A172 (cell line): ENCODE measurements at regions not wholly inside any gene's neighbourhood (a gene's known extent, or its start where the extent isn't known, plus 50 kb on each side); places are given as distances from the start of the nearest gene placed in this dataset.

Source experiments
- DNase-seq: peaks from one replicate; pipeline ENCODE4 v3.0.0-alpha.2; 2015; ENCODE audit warnings: low spot score

DNA sequence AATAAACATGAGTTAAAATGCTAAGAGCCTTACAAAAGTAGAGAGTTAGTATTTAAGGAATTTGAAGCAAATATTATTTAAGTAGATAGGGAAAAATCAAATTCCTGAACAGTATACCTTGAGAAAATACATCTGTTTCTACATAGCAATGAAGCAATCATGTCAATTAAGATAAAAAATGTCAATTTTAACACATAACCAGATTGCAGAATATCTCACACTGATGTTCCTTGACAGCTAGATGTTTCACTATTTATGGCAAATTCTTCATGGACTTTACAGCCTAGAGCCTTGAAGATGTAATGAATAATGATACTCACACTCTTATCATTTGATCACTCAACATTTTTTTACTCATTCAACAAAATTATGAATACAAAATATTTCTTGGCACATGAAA is 708.2 kb upstream of the PTPRD start:
- DNase-seq: no peak

DNA sequence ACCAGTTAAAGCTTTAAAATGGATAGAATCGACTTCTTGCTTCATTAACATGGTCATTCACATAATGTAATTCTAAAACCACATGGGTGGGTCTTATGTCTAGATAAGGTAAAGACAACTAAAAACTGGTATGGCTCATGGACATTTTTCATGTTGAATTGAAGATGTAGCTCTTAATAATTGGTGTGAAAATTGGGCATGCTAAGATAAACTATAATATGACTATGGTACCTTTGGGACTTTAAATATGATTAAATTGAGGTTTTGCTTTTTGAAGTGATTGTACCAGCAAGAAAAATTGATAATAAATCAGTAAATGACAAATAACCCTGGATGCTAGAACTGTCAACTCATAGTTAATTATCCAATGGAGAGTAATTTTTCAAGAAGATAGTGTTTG is 710.7 kb upstream of the PTPRD start:
- DNase-seq: no peak

DNA sequence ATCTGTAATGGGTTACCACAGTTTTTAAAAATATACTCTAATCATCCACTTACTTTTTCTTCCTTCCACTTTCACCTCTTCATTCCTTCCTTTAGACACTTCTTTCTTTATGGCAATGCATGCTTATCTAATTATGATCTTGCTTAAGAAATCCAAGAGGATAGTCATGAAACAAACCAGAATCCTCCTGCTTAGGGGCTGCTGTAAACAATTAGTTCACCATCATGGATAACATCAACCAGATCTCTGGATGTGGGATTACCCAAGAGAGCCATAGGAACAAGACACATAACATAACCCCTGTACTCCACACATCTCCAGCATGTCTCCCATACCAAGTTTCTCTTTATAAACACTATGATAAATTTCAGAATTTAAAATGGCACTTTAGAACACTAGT is 713.4 kb upstream of the PTPRD start:
- no peak for DNase-seq

DNA sequence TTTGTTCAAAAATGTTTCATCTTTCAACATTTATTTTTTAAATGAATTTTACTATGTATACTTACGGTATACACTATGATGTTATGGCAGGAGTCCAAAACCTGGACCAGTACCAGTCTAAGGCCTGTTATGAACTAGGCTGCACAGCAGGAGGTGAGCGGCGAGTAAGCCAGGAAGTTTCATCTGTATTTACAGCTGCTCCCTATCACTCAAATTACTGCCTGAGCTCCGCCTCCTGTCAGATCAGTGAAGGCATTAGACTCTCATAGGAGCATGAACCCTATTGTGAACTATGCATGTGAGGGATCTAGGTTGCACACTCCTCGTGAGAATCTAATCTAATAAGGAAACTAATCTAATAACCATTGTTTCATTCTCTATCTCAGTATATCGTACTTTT is 715.5 kb upstream of the PTPRD start:
- DNase-seq: no peak

DNA sequence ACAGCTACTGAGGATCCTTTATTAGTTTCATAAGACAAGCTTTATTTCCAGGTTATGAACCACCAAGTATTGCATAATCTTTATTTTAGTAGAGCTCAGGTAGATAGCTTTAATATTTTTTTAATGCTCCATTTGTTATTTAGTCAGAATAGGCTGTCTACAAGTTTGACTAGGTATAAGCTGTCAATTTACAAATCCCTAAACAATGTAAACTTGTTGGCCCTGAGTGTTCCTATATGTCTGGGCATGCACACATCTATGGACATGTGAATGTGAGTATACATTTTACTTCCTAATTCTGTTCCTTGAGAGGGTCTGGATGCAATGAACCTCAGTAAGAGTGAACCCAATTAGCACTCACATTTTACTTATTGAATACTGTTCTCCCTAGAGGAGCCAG is 722.2 kb upstream of the PTPRD start:
- DNase-seq: no peak

DNA sequence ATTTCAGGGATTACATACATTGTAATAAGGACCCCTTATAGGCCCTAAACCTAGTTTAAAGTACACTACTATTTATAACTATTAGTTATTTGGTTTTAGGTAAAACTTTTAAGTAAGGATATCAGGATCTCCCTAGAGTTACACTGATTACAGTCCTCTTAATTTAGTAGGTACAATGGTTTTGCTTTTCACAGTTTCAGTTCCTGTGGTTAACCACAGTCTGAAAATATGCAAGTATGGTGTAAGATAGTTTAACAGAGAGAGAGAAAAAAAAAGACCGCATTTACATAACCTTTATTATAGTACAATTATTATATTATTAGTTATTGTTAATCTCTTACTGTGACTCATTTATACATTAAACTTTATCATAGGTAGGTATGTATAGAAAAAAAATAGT is 725.3 kb upstream of the PTPRD start:
- no peak for DNase-seq

DNA sequence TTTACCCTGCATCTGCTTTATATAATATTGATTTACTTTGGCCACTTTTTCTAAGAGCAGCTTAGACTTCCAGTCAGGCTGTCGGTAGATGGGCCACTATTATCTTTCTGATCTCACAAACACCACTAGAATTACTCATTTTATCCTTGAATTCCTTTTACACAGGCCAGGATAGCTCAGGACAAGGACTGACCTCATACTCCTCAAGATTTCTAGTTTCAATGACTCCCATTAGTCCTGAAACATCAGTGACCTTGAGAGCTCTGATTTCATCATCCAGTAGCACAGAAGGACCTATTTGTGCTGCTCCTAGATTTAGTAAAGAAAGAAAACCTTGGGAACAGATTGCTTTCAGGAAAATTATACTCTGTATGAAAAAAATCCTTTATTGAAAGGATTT is 727.9 kb upstream of the PTPRD start:
- DNase-seq: no peak

DNA sequence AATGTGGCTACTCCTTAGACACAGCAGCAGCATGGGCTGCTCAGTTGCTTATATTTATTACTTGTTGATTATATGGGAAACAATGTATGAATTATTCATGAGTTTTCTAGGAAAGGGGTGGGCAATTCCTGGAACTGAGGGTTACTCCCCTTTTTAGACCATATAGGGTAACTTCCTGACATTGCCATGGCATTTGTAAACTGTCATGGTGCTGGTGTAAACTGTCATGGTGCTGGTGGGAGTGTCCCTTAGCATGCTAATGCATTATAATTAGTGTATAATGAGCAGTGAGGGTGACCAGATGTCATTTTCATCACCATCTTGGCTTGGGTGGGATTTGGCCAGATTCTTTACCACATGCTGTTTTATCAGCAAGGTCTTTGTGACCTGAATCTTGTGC is 734.6 kb upstream of the PTPRD start:
- no peak for DNase-seq

DNA sequence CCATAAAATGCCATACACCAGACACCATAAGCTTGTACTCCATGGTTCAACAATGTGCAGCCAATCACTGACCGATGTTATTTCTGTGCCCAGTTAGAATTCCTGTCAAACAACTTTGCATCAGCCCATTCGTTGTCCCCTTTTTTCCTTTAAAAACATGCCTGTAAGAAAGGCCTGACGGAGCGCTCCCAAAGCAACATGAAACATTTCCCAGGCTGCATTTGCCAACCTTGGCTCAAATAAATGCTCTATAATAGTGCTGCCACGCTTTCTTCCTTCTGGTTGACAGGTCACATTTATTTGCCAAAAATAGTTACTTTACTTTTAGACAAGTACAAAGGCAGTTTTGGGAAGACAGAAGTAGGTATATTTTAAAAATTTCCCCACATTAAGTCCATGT is 735.6 kb upstream of the PTPRD start:
- no peak for DNase-seq

DNA sequence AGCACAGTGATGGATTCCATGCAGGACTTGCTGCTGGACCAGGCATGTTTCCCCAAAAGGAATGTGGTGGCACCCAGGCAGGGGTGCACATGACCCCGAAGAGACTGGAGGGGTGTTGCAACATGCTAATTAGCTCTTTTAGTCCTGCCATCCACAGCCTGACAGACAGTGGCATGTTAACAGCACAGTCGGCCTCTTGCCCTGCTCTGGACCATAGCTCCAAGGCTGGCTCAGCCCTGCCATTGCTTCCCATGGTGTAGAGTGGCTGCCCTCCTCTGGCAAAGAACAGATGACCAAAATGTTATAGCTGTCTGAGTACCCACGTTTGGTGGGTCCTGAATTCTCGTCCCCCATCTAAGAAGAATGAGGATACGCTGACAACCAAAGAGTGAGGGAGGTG is 736.4 kb upstream of the PTPRD start:
- no peak for DNase-seq

DNA sequence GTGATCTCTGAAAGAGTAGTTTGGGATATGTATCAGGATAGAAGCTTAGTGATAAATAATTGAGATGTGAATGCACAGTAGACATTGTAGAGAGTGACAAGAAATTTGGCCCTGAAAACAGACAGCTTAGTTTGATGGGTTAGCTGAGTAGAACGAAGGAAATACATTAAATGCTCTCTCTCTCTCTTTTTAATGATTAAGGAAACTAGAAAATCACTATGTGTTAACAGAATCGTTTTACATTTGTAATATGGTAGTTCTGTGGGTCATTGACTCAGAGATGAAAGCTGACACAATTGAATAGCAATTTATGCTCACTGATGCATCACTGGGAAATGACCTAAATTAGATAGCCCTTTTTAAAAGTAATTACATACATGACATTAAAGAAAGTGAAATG is 739.8 kb upstream of the PTPRD start:
- DNase-seq: no peak

DNA sequence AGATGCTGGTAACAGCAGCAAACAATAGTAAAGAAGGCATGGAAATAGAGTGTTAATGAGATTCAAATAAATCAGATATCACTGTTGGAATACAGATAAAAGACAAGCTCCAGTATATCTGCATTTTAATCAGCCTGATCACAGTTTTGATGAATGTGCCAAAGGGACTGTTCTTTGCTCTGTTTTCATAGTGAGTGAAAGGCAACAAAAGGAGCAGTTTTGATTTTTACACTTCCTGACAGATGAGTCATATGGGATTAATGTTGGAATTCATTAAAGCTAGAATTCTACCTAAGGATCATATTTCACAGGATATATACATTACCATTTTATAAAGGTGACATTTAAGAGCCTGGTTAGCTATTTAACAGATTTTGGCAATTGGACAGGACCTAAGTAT is 743.3 kb upstream of the PTPRD start:
- DNase-seq: peak; percentile 23

DNA sequence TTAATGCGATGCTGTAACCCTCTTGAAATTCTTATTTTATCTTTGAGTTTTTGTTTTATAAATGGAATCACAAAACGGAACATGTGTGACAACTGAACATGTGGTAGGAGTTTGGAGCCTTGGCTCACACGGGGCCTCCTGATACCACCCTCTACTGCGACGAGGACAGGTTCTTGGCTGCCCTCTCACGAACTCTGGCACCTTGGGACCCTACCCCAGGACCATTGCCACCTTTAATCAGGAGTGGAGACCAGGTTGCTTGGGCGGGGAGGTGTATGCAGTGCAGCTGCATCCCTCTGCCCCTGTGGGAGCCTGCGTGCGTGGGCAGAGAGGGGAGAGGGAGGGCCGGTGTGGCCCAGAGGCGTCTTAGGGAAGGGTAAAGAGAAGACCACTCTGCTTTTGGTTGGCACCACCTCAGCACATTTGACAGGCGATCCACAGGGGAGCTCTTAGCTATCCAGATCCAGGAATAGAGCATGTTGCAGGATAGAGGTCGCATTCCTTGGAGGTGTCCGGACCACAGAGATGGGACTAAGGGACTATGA is 753.9 kb upstream of the PTPRD start:
- no peak for DNase-seq

DNA sequence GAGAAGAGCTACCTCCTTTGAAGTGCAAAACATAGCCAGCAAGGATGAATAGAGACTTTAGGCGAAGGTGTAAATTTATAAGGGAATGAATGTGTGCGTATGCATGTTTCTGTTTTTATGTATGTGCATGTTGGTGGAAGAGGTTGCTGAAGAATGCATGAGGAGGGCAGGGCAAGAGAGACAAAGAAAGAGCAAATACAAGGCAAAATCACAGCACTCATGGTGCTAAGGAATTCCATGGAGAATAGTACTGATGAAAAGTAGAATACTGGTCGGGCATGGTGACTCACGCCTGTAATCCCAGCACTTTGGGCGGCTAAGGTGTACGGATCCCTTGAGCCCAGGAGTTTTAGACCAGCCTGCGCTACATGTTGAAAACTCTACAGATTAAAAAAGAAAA is 762.1 kb upstream of the PTPRD start:
- DNase-seq: no peak

DNA sequence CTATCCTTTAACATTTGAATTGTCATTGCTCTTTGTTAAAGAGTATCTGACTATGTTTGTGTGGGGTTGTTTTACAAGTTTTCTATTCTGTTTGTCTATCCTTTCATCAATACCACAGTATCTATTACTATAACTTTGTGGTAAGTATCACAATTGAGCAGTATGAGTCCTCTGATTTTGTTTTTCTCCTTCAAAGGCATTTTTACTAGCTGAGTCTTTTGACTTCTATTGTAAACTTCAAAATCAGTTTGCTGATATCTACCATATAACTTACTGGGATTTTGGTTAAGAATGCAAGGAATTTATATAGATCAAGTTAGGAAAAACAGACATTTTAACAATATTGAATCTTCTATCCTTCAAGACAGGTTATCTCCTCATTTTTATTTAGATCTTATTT is 789.8 kb upstream of the PTPRD start:
- no peak for DNase-seq

DNA sequence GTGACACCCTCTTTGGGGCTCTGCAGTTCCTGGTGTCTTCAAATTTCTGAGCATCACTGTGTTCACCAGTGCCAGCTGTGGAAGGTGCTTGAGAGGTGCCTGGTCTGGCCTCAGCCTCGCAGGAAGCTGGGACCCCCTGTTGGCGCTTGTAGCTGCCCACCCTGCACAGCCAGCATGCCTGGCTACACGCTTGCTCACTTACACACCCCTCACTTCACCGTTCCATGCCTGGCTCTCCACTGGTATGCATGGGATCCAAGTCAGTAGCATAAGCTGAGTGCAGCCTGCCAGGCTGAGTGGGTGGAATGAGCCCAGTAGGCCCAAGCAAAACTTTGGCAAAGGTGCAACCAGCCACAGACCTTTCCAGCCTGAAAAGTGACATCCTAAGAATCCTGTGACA is 801.4 kb upstream of the PTPRD start:
- no peak for DNase-seq

DNA sequence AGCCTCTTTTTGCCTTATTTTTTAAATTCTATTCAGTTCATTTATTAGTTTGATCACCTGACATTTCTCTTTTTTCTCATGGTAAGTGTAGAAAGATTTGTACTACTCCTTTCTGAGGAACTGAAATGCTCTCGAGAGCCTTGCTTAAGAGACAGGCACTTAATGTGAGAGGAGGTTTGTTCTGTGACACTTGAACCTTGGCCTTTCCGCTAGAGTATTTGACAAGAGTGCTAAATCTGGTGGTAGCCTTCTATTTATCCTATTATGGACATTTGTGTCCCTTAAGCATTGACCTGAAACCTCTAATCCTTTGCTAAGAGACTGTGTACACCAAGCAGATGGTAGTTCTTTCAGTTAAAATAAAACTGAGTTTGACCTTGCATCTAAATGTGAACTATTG is 805.0 kb upstream of the PTPRD start:
- DNase-seq: no peak

DNA sequence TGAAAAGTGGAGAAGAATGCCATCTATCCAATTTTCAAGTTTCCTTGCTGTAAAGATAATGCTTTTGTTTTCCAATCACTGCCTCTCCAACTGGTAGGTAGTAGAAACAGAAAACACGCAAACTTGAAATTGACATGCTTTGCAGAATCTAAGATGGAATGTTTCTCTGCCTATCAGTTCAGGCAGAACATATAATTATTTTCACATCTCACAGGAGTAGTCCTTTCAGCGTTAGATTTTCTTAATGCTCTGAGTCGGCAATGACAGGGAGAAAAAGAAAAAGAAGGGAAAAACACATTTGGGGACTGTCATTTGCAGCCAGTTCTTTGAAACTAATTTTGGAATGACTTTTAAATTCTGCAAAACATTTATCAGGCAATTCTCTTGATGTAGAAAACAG is 818.7 kb upstream of the PTPRD start:
- DNase-seq: no peak

DNA sequence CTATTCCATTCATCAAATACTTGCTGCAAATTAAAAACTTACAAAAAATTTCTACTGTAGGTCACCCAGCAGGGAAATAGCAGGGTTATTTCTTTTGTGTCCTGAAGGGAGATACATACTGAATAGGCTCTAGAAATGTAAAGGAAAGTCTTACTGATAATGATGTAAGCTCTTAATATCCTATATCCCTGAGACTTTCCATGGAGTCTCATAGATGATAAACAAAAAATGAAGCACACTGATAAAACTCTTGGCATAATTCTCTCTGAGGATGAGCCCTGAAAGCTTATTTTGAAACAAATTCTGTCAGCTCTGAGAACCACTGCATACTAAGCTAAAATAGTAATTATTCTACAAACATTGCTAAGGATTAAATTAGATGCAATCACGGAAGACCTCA is 819.6 kb upstream of the PTPRD start:
- no peak for DNase-seq

DNA sequence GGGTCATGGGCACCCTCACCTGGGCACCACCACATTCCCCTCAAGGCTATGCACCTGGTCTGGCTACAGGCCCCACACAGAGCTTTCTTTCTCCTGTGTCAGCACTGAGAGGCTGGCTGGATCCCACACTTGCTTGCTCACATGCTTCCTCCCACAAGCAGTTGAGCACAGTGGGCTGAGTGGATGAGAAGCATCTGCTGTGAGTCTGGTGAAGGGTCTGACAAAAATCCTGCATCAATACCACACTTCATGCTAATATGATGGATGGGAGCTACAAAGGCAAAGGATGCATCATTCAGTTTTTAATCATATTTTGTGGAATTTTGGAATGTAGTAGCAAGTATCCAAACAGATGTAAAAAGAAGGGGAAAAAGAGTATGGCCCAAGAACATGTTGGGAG is 830.8 kb upstream of the PTPRD start:
- DNase-seq: no peak

DNA sequence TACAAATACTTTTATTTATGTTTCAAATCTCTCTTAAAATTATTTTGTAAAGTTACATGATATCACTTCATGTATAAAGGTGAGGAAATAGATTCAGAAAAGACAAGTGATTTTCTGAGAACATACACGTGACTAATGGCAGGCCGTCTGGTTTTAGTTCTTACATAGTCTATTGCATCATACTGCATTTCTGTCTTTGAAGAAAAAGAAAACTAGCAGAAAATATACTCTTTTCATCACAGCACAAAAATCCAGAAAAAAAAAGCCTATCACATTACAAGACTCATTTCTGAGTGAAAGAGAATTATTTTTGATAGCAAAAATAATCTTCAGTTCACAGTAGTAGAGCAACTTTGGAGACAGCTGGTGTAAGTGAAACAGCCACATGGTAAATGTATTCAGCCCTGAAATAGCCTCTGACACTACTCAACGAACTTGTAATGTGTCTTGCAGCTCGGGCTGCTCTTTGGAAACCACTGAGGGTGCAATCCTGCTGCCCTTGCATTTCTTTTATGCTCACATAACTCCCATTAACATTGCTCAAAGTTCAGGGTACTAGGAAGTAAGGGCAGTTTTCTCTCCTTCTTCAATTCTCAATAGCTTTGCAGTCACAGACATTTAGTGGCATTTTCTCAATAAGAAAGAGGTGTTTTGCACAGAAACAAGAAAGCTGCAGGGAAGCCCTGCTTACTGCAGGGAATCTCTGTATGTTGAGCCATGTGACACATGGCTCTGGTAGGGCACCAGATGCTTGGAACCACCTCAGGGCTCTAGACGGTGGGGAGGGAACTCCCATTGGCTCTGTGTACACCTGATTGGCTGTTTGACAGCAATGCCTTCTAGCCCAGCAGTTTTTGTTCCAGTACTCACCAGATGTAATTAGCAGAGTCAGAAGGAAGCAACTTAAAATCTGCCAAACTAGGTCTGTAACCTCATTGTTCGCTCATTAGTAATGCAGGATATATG is 845.3 kb upstream of the PTPRD start:
- peak; percentile 58 for DNase-seq

DNA sequence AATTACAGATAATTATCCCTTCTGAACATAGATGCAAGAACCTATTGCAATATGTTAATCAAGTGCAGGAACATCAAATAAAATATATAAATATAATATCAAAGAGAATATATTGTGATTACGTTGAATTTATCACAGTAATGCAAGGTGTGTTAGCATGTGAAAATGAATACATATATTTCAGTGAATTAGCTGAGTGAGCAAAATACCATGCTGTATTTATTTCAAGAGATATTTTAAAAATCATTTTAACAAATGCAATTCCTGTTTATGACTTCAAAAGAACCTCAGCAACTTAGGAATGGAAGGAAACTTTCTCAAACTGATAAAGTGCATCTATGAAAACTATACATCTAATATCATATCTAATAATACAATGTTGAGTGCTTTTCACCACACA is 856.9 kb upstream of the PTPRD start:
- no peak for DNase-seq

DNA sequence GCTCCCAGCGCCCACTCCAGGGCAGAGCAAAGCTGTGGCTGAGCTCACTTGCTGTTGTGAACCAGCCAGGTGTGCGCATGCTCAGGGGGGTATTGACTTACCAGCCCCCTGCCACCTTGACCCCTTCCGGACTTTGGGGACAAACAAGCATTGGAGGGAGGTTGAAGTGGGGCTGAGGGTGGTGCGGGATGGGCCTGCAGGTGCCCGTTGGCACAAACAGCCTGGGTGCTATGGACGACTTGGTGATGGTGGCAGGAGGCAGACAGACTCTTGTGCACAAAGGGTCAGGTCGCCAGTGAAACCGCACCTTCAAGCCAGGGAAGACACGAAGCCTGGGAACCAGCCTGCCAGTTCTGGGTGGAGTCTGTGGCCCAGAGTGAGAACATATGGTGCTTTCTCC is 858.5 kb upstream of the PTPRD start:
- no peak for DNase-seq

DNA sequence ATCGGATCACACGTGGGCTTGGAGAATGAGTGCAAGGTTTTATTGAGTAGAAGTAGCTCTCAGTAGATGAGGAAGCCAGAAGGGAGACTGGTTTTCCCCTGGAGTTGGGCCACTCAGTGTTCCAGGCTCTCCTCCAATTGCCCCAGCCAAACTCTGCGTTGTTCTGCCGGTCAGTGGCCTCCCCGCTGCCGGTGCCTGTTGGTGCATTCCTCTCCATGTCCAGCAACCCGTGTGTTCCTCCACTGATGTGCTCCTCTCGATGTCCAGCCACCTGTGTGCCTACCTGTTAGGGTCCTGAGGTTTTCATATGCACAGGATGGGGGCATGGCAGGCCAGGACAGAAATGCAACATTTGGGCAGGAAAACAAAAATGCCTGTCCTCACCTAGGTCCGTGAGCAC is 888.0 kb upstream of the PTPRD start:
- no peak for DNase-seq
